PC-9 (cell line): ENCODE measurements at regions not wholly inside any gene's neighbourhood (a gene's known extent, or its start where the extent isn't known, plus 50 kb on each side); places are given as distances from the start of the nearest gene placed in this dataset.

Experiments
- EZH2 ChIP-seq: fragments of 200-600 bp; sonication (generic); IDR thresholded peaks from 2 replicates; pipeline ENCODE4 v1.8.0; 2017; ENCODE audit warnings: antibody characterized with exemption, low read depth
- TF ChIP-seq, protein P1 (sequence below): fragments of 200-600 bp; sonication (generic); conservative IDR thresholded peaks from 2 replicates; pipeline ENCODE4 v1.6.1; 2017; ENCODE audit warnings: mixed run types, antibody characterized with exemption, mild to moderate bottlenecking, moderate library complexity

DNA sequence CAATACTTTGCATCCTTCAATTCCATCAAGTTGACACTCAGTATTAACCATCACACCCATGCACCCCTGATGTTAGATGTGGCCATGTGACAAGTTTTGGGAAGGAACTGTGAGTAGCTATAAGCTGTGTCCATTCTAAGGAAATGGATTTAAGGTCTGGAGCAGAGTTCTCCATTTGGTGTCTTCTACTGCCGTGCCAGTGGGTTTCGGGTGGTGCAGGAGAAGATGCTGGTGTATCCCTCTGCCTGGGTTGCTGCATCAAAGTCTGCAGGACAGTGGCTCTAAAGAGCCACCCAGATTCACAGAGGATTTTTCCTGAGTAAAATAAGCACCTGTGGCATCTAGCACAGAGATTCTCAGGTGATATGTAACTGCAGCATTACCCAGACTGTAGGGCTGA, 105.7 kb upstream of the IRS2 start:
- TF ChIP-seq, protein P1, sequence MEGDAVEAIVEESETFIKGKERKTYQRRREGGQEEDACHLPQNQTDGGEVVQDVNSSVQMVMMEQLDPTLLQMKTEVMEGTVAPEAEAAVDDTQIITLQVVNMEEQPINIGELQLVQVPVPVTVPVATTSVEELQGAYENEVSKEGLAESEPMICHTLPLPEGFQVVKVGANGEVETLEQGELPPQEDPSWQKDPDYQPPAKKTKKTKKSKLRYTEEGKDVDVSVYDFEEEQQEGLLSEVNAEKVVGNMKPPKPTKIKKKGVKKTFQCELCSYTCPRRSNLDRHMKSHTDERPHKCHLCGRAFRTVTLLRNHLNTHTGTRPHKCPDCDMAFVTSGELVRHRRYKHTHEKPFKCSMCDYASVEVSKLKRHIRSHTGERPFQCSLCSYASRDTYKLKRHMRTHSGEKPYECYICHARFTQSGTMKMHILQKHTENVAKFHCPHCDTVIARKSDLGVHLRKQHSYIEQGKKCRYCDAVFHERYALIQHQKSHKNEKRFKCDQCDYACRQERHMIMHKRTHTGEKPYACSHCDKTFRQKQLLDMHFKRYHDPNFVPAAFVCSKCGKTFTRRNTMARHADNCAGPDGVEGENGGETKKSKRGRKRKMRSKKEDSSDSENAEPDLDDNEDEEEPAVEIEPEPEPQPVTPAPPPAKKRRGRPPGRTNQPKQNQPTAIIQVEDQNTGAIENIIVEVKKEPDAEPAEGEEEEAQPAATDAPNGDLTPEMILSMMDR = no peak
- TF ChIP-seq EZH2 = no peak
